Neural progenitor cell (in vitro differentiated cells): ENCODE measurements at regions not wholly inside any gene's neighbourhood (a gene's known extent, or its start where the extent isn't known, plus 50 kb on each side); places are given as distances from the start of the nearest gene placed in this dataset.

Experiments
- CTCF ChIP-seq: fragments of 200-600 bp; sonication (generic); IDR thresholded peaks from 2 replicates; pipeline ENCODE4 v1.5.1; 2017; ENCODE audit warnings: antibody characterized with exemption, mild to moderate bottlenecking
- EZH2 ChIP-seq: fragments of 200-600 bp; sonication (generic); IDR thresholded peaks from 2 replicates; pipeline ENCODE4 v1.6.1; 2017; ENCODE audit warnings: antibody characterized with exemption, mild to moderate bottlenecking, moderate library complexity
- EZH2phosphoT487 ChIP-seq: fragments of 200-600 bp; sonication (generic); IDR thresholded peaks from 2 replicates; pipeline ENCODE4 v1.6.1; 2017; ENCODE audit warnings: antibody characterized with exemption

GRCh38 chr3:124144035-124144814 is 152.3 kb upstream of the ROPN1 start:
- TF ChIP-seq CTCF (no peak), EZH2 (no peak), EZH2phosphoT487 (no peak)
